MM.1S (cell line): ENCODE measurements at regions not wholly inside any gene's neighbourhood (a gene's known extent, or its start where the extent isn't known, plus 50 kb on each side); places are given as distances from the start of the nearest gene placed in this dataset.

Experiments
- DNase-seq: peaks from one replicate; pipeline ENCODE4 v3.0.0-alpha.2; 2015
- H2AFZ ChIP-seq: fragments of 300-600 bp; sonication (generic); 2 replicates; pipeline ENCODE4 v1.6.0; 2016; ENCODE audit warnings: antibody characterized with exemption, low read length
- H3F3A ChIP-seq: fragments of 300-600 bp; sonication (generic); 2 replicates; pipeline ENCODE4 v1.6.1; 2016; ENCODE audit warnings: mild to moderate bottlenecking, antibody characterized with exemption, low read length, moderate library complexity, mixed read lengths; ENCODE audit not compliant: insufficient read depth
- H3K27ac ChIP-seq: fragments of 300-600 bp; sonication (generic); 2 replicates; pipeline ENCODE4 v1.5.1; 2016; ENCODE audit warnings: mild to moderate bottlenecking, low read length
- H3K27me3 ChIP-seq: fragments of 300-600 bp; sonication (generic); replicated peaks from 2 replicates; pipeline ENCODE4 v1.6.0; 2016; ENCODE audit warnings: low read length; ENCODE audit not compliant: insufficient read depth
- H3K36me3 ChIP-seq: fragments of 300-600 bp; sonication (generic); replicated peaks from 2 replicates; pipeline ENCODE4 v1.6.1; 2016; ENCODE audit warnings: mild to moderate bottlenecking, low read length, mixed read lengths; ENCODE audit not compliant: insufficient read depth
- H3K4me1 ChIP-seq: fragments of 300-600 bp; sonication (generic); 2 replicates; pipeline ENCODE4 v1.6.1; 2016; ENCODE audit warnings: low read length, mixed read lengths
- H3K4me2 ChIP-seq: fragments of 300-600 bp; sonication (generic); 2 replicates; pipeline ENCODE4 v1.6.0; 2016; ENCODE audit warnings: low read depth, low read length
- H3K4me3 ChIP-seq: fragments of 300-600 bp; sonication (generic); 2 replicates; pipeline ENCODE4 v1.5.1; 2016; ENCODE audit warnings: low read length, mixed read lengths
- H3K79me2 ChIP-seq: fragments of 300-600 bp; sonication (generic); 2 replicates; pipeline ENCODE4 v1.6.1; 2016; ENCODE audit warnings: mixed run types, low read length, mixed read lengths
- H3K9ac ChIP-seq: fragments of 300-600 bp; sonication (generic); 2 replicates; pipeline ENCODE4 v1.6.1; 2016; ENCODE audit warnings: low read length, mixed read lengths
- H3K9me2 ChIP-seq: fragments of 300-600 bp; sonication (generic); replicated peaks from 2 replicates; pipeline ENCODE4 v1.6.1; 2016; ENCODE audit warnings: mild to moderate bottlenecking, low read length, mixed read lengths; ENCODE audit not compliant: insufficient read depth
- H3K9me3 ChIP-seq: fragments of 300-600 bp; sonication (generic); replicated peaks from 2 replicates; pipeline ENCODE4 v1.6.1; 2016; ENCODE audit warnings: mild to moderate bottlenecking, low read length, mixed read lengths; ENCODE audit not compliant: insufficient read depth
- H4K20me1 ChIP-seq: fragments of 300-600 bp; sonication (generic); 2 replicates; pipeline ENCODE4 v1.6.1; 2016; ENCODE audit warnings: mild to moderate bottlenecking, low read length, moderate library complexity, mixed read lengths; ENCODE audit not compliant: insufficient read depth
- CTCF ChIP-seq: fragments of 300-600 bp; sonication (generic); IDR thresholded peaks from 2 replicates; pipeline ENCODE4 v1.5.1; 2016; ENCODE audit warnings: antibody characterized with exemption, low read length, mixed read lengths
- EZH2 ChIP-seq: fragments of 300-600 bp; sonication (generic); optimal IDR thresholded peaks from 2 replicates; pipeline ENCODE3; 2017; ENCODE audit warnings: low read depth, mild to moderate bottlenecking, antibody characterized with exemption, low read length, mixed read lengths
- EZH2phosphoT487 ChIP-seq: fragments of 300-600 bp; sonication (generic); IDR thresholded peaks from 2 replicates; pipeline ENCODE4 v1.6.1; 2018; ENCODE audit warnings: antibody characterized with exemption, low read length

- no peak overlapping the region for H2AFZ ChIP-seq
- H3K79me2 ChIP-seq, result no peaks in the 10 kb centered on the region
- no peaks in the 10 kb centered on the region for H4K20me1 ChIP-seq
- H3K9ac ChIP-seq, result no peak overlapping the region
- H3K27ac ChIP-seq, result no peak overlapping the region
- no peaks in the 10 kb centered on the region for H3F3A ChIP-seq
- TF ChIP-seq CTCF (no peak), EZH2phosphoT487 (no peak), EZH2 (no peak)
- H3K9me3 ChIP-seq, result no peaks in the 10 kb centered on the region
- H3K27me3 ChIP-seq, result no peaks in the 10 kb centered on the region
- no peaks in the 10 kb centered on the region for H3K9me2 ChIP-seq
- no peak for DNase-seq
- H3K4me3 ChIP-seq, result no peak overlapping the region
- H3K4me2 ChIP-seq, result no peak overlapping the region
- no peaks in the 10 kb centered on the region for H3K4me1 ChIP-seq
- no peaks in the 10 kb centered on the region for H3K36me3 ChIP-seq
Measured at GRCh38 chr6:125584468-125584939, 164.9 kb upstream of the HEY2 start.

DNA sequence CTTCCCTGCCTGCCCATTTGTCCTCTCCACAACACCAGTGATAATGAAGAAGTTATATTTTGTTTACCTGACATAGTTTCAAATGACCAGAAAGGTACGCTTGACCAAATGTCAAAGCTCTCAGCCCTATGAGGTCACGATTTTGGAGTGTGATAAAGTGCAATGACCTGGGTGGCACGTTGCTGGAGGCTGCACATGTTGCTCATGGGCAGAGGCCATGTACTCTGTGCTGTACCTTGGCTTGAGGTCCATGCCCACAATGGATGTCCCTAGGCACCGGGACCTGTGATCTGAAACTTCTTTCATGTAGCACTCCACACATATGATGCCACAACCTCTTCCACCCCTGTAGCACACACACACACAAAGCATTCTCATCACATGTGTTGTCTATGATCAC lies 164.0 kb upstream of the HEY2 start:
- TF ChIP-seq EZH2 (no peak), EZH2phosphoT487 (no peak), CTCF (no peak)
- Histone ChIP-seq H3K36me3 (no peaks in the 10 kb centered on the region), H2AFZ (no peak overlapping the region), H3K9ac (no peak overlapping the region), H3K27ac (no peak overlapping the region), H3F3A (no peaks in the 10 kb centered on the region), H3K79me2 (no peaks in the 10 kb centered on the region), H3K4me2 (no peak overlapping the region), H3K27me3 (no peaks in the 10 kb centered on the region), H4K20me1 (no peaks in the 10 kb centered on the region), H3K4me1 (no peaks in the 10 kb centered on the region), H3K9me2 (no peaks in the 10 kb centered on the region), H3K4me3 (no peak overlapping the region), H3K9me3 (no peaks in the 10 kb centered on the region)
- DNase-seq, result no peak

- Histone ChIP-seq H3K4me2 (no peak overlapping the region), H2AFZ (no peak overlapping the region)
- DNase-seq, result no peak
Measured at GRCh38 chr6:125586074-125586473, 163.4 kb upstream of the HEY2 start.

More at GRCh38 chr6:125586074-125586473, 163.4 kb upstream of the HEY2 start:
- Histone ChIP-seq H3K9ac (no peak overlapping the region), H3K27me3 (no peaks in the 10 kb centered on the region), H3K4me3 (no peak overlapping the region), H3K9me2 (no peaks in the 10 kb centered on the region), H3K9me3 (no peaks in the 10 kb centered on the region), H3K36me3 (no peaks in the 10 kb centered on the region), H3K4me1 (no peaks in the 10 kb centered on the region), H3K27ac (no peak overlapping the region), H3K79me2 (no peaks in the 10 kb centered on the region), H4K20me1 (no peaks in the 10 kb centered on the region), H3F3A (no peaks in the 10 kb centered on the region)
- TF ChIP-seq EZH2phosphoT487 (no peak), CTCF (no peak)
